Activated naive CD4-positive, alpha-beta T cell treated with anti-CD3 and anti-CD28 coated beads, Interleukin-2, amount 10 ng/mL, durations not matched to agents 7 days and 5 days (primary cell): ENCODE measurements at regions not wholly inside any gene's neighbourhood (a gene's known extent, or its start where the extent isn't known, plus 50 kb on each side); places are given as distances from the start of the nearest gene placed in this dataset.
"Not testable (repeated sequence)": the region's sequence is repeated elsewhere in the genome, so short reads cannot be mapped to it uniquely, and the experiment has no call there.

Source experiments
- CTCF ChIA-PET: fragments of 350-600 bp; sonication (Branson Sonifier 250); formaldehyde crosslinking; loops from one replicate; lab custom pipeline; 2021; ENCODE audit warnings: antibody characterized with exemption; lab: Charles Lee
- DNase-seq: peaks from one replicate; pipeline ENCODE4 v3.0.0-alpha.2; 2020
- H3K27ac Mint-ChIP-seq: one replicate; pipeline ENCODE4 v1.8.0; 2021; ENCODE audit warnings: mild to moderate bottlenecking, moderate library complexity, mixed read lengths
- H3K27me3 Mint-ChIP-seq: one replicate; pipeline ENCODE4 v1.8.0; 2021; ENCODE audit warnings: mild to moderate bottlenecking, mixed read lengths
- H3K36me3 Mint-ChIP-seq: one replicate; pipeline ENCODE4 v1.8.0; 2021; ENCODE audit warnings: mixed read lengths
- H3K4me1 Mint-ChIP-seq: one replicate; pipeline ENCODE4 v1.8.0; 2021; ENCODE audit warnings: mixed read lengths
- H3K4me3 Mint-ChIP-seq: one replicate; pipeline ENCODE4 v1.8.0; 2021; ENCODE audit warnings: mild to moderate bottlenecking, moderate library complexity, mixed read lengths
- H3K9me3 Mint-ChIP-seq: one replicate; pipeline ENCODE4 v1.8.0; 2021; ENCODE audit warnings: mixed read lengths

DNA sequence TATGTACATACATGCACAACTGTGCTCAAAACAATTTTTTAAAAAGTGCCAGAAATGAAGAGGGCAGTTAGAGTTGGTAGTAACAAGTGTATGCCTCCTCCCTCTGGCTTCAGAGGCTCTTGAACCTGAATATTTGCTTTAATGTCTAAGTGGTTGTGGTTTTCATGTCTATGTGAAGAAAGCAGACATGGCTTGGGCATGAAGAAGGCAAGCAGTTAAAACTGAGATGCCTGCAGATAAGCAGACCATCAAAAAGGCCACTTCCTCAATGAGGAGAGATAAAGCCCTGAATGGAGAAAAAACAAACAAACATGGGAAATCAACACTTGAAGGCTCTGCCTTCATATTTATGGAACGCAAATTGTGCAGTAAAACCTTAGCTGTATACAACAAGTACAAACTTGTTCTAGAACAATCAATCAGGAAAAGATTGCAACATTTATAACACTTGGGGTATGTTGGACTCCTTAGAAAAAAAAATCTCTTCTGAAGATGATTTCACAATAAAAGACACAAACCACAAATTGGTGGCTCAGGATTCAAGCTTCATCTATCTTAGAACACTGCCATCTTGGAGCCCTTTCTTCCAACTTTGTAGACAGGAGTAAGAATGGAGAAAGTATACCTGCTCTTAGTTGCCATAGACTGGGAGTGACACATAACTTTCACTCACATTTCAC lies 52.7 kb upstream of the PLA2G4A start:
- H3K4me1 Mint-ChIP-seq, result no peaks in the 10 kb centered on the region
- no peaks in the 10 kb centered on the region for H3K27me3 Mint-ChIP-seq
- H3K27ac Mint-ChIP-seq, result no peak overlapping the region
- no peaks in the 10 kb centered on the region for H3K36me3 Mint-ChIP-seq
- CTCF ChIA-PET, result interaction anchor here (0.5 kb wide), 1 partner anchor 97 kb away, joined by 3 read pairs; no protein-coding TSS in a partner anchor
- no peaks in the 10 kb centered on the region for H3K9me3 Mint-ChIP-seq
- no peak overlapping the region for H3K4me3 Mint-ChIP-seq
- no peak for DNase-seq

DNA sequence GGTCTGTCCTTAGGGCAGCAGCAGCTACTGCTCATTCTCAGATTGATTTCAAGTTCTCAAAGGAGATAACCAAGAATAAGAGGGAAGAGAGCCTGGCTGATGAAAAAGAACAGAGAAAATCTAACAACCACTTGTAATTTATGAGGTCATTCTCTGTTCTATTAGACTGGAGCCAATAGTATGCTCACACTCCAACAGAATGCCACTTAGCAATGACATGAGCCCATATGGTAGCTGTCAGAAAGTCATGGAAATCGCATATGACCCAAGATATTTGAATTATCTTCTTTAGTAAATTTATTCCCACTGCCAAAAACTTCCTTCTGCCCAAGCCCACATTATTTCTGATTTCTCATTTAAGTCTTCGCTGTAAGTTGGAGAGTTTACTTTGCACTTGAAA lies 53.7 kb upstream of the PLA2G4A start:
- Mint-ChIP-seq H3K27me3 (no peaks in the 10 kb centered on the region), H3K9me3 (no peaks in the 10 kb centered on the region), H3K36me3 (no peaks in the 10 kb centered on the region), H3K4me3 (no peak overlapping the region), H3K4me1 (no peaks in the 10 kb centered on the region), H3K27ac (no peak overlapping the region)
- no peak for DNase-seq
- CTCF ChIA-PET, result no interaction called here

DNA sequence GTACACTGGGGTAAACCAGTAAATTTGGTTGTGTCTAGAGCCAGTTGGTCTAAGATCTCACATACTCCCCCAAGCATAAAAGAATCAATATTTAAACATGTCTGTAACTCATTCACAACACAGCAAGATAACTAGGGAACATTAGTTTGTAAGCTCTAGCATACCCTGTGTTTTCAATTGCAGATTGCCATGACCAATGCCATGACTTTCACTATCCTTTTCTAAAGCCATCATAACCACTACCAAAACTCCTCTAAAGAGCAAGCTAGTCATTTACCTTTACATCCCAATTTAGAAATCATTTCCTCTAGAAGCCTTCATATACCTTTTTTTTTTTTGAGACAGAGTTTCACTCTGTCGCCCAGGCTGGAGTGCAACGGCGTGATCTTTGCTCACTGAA lies 56.5 kb upstream of the PLA2G4A start:
- DNase-seq, result no peak
- no peaks in the 10 kb centered on the region for H3K4me1 Mint-ChIP-seq
- no peaks in the 10 kb centered on the region for H3K9me3 Mint-ChIP-seq
- CTCF ChIA-PET, result no interaction called here
- H3K36me3 Mint-ChIP-seq, result no peaks in the 10 kb centered on the region
- H3K27ac Mint-ChIP-seq, result no peak overlapping the region
- no peak overlapping the region for H3K4me3 Mint-ChIP-seq
- no peaks in the 10 kb centered on the region for H3K27me3 Mint-ChIP-seq

DNA sequence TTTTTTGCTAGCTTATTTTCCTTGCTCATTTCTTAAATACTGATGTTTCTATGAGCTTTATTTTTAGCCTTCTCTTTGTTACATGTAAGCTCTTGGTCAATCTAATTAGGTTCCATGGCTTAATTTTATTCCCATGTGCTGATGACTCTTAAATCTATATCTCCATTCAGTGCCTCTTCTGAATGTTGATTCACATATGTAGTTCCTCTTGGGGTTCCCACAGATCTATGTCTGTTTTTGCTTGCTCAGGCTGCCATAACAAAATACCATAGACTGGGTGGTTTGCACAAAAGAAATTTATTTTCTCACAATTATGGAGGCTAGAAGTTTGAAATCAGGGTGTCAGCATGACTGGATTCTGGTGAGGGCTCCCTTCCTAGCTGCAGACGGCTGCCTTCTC lies 58.3 kb upstream of the PLA2G4A start:
- Mint-ChIP-seq H3K4me3 (no peak overlapping the region), H3K4me1 (no peaks in the 10 kb centered on the region), H3K36me3 (no peaks in the 10 kb centered on the region), H3K27ac (no peak overlapping the region), H3K9me3 (no peaks in the 10 kb centered on the region), H3K27me3 (no peaks in the 10 kb centered on the region)
- no peak for DNase-seq
- CTCF ChIA-PET, result interaction anchor here (1.0 kb wide), 1 partner anchor 47 kb away, joined by 4 read pairs; no protein-coding TSS in a partner anchor

DNA sequence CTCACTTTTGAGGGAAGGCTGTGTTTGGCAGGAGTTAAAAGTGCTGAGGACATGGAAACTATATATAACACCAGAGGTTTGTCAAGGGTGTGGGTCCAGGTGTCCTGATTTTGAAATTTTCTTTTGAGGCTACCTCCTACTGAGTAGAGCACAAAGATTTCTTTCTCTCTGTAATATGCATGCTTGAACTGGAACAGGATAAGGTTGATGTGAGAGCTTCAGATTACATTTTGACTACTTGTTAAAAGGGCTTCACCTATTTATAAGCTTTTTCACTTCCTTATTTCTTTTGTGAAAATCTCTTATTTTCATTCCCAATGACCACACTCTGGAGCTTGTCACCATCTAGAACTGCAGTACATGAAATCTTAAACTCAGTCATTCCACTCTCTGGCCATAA lies 59.8 kb upstream of the PLA2G4A start:
- no peaks in the 10 kb centered on the region for H3K4me1 Mint-ChIP-seq
- no peaks in the 10 kb centered on the region for H3K36me3 Mint-ChIP-seq
- no peaks in the 10 kb centered on the region for H3K9me3 Mint-ChIP-seq
- DNase-seq, result no peak
- H3K27me3 Mint-ChIP-seq, result no peaks in the 10 kb centered on the region
- H3K27ac Mint-ChIP-seq, result no peak overlapping the region
- H3K4me3 Mint-ChIP-seq, result no peak overlapping the region
- CTCF ChIA-PET, result no interaction called here

DNA sequence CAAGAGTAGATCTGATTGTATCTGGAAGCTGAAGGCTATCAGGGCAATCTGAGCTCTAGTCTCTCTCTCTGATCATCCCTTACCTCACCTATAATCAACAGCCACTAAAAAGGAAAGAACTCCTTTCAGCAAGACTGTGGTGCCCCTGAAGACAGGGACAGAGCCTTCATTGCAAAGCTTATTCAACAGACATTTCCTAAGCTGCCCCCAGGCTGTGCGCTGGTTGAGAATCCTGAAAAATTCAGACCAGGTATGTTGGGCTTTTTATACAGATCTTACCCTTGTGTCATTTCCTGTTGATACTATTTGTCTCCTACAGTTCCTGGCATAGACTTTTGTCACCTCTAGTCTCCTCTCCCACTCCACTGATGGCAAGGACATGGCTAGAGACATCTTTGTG lies 63.3 kb upstream of the PLA2G4A start:
- Mint-ChIP-seq H3K4me1 (no peaks in the 10 kb centered on the region), H3K9me3 (no peaks in the 10 kb centered on the region), H3K27me3 (no peaks in the 10 kb centered on the region), H3K4me3 (no peak overlapping the region), H3K27ac (no peak overlapping the region), H3K36me3 (no peaks in the 10 kb centered on the region)
- DNase-seq, result no peak
- CTCF ChIA-PET, result no interaction called here

DNA sequence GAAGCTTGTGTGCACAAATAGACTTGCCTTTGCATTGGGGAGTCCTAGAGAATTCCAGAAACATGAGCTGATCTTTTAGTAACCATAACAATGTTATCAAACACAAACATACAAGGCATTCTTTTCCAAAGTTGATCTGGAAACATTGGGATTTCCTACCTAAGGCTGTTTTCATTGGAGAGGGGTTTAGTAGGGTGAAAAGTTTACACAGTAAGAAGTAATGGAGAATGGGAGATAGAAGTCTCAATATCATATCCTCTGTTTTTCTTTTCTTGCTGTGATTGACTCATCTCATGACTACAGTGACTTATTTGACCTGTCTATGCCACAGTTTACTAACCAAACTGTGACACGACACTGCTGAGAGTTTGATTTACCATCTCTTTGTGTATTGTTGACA lies 65.6 kb upstream of the PLA2G4A start:
- Mint-ChIP-seq H3K4me3 (no peak overlapping the region), H3K9me3 (no peaks in the 10 kb centered on the region), H3K27me3 (no peaks in the 10 kb centered on the region), H3K36me3 (no peaks in the 10 kb centered on the region), H3K4me1 (no peaks in the 10 kb centered on the region), H3K27ac (no peak overlapping the region)
- DNase-seq, result no peak
- CTCF ChIA-PET, result no interaction called here

DNA sequence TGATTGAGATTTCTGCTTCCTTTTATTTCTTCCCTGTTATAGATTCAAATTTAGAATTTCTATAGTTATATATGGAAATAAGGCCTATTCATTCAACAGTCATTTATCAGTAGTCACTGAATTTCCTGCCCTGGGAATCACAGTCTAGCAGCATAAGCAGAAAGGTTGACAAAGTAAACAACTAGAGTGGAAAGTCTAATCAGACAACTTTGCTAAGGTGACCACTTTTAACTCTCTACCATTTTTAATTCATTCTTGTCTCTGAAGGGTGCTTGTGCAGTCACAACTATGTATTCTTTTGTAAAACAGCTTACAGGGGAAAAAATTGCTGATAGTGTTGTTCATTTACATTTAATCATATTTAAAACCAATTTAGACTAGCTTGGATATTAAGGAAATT lies 66.1 kb upstream of the PLA2G4A start:
- DNase-seq, result no peak
- Mint-ChIP-seq H3K27ac (no peak overlapping the region), H3K4me1 (no peaks in the 10 kb centered on the region), H3K4me3 (no peak overlapping the region), H3K9me3 (no peaks in the 10 kb centered on the region), H3K36me3 (no peaks in the 10 kb centered on the region), H3K27me3 (no peaks in the 10 kb centered on the region)
- CTCF ChIA-PET, result no interaction called here

DNA sequence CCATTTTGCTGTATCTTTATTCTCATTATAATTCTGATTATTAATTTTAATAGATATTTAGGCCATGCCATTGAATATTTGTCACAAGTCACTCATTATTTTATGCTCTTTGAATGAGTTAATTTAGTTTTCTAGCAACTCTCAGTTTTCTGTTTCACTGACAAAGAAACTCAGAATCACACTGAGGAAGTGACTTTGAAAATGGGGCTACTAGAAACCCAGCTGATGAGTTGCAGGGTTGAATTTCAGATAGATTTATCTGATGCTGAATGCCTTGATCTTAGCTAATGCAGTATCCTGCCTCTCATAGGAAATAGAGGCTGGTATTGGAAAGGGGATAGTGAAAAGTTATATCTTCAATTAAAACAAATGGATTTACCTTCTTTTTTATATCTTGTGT lies 67.4 kb upstream of the PLA2G4A start:
- no peaks in the 10 kb centered on the region for H3K27me3 Mint-ChIP-seq
- no peak overlapping the region for H3K27ac Mint-ChIP-seq
- H3K9me3 Mint-ChIP-seq, result no peaks in the 10 kb centered on the region
- CTCF ChIA-PET, result no interaction called here
- no peak overlapping the region for H3K4me3 Mint-ChIP-seq
- no peaks in the 10 kb centered on the region for H3K36me3 Mint-ChIP-seq
- H3K4me1 Mint-ChIP-seq, result no peaks in the 10 kb centered on the region
- DNase-seq, result no peak

DNA sequence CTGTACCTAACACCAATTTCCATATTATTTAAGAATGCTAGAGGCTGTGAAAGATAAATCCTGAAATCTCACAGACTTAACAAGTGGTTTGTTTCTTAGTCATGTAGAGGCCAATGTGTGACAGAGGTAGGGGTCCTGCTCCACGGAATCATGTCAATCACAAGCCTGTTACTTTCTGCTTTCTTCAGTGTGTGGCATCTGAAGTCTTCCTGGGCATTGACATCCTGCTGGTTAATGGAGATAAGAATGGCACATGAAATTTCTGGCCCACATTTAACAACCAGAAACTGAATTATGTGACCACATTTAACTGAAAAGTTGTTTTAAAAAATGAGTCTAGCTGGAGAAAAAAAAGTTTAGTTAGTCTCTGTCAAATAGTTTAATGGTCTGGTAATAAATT lies 68.3 kb upstream of the PLA2G4A start:
- no peaks in the 10 kb centered on the region for H3K27me3 Mint-ChIP-seq
- H3K4me3 Mint-ChIP-seq, result no peak overlapping the region
- CTCF ChIA-PET, result interaction anchor here (0.7 to 1.1 kb wide), 2 partner anchors 33 to 37 kb away, joined by 3 read pairs; no protein-coding TSS in a partner anchor
- H3K4me1 Mint-ChIP-seq, result no peaks in the 10 kb centered on the region
- H3K36me3 Mint-ChIP-seq, result no peaks in the 10 kb centered on the region
- H3K9me3 Mint-ChIP-seq, result no peaks in the 10 kb centered on the region
- H3K27ac Mint-ChIP-seq, result no peak overlapping the region
- DNase-seq, result no peak

DNA sequence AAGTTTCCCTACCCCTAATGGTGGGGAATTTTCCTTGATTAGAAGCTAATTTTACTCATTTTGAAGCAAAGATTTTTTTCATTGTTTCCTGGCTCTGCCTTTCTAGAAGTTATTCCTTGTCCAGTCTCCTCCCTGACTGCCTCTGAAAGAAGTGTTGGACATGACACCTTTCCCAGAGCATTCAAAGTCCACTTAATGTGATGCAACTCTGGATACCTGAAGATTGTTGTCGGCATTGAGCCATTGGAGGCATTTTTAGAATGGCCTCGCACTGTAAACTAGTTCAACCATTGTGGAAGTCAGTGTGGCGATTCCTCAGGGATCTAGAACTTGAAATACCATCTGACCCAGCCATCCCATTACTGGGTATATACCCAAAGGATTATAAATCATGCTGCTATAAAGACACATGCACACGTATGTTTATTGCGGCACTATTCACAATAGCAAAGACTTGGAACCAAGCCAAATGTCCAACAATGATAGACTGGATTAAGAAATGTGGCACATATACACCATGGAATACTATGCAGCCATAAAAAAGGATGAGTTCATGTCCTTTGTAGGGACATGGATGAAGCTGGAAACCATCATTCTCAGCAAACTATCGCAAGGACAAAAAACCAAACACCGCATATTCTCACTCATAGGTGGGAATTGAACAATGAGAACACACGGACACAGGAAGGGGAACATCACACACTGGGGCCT lies 69.7 kb upstream of the PLA2G4A start:
- CTCF ChIA-PET, DNase-seq, H3K36me3 Mint-ChIP-seq, H3K27ac Mint-ChIP-seq, H3K4me3 Mint-ChIP-seq, H3K27me3 Mint-ChIP-seq, H3K9me3 Mint-ChIP-seq, H3K4me1 Mint-ChIP-seq: not testable (repeated sequence)

DNA sequence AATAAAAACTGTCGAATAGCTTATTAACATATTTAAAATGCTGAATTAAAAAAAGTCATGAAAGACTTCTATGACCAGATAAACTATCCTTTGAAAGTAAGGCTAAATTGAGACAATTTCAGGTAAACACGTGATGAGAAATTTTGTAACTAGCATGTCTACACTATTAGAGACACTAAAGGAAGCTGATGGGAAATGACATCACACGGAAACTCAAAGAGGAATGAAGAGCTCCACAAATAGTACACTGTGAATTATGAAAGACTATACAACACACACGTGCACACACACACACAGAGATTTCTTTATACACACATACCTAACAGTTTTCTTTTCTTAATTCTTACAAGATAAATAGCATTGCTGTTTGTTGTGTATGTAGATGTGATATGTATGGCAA lies 70.9 kb upstream of the PLA2G4A start:
- Mint-ChIP-seq H3K4me3 (no peak overlapping the region), H3K27ac (no peak overlapping the region), H3K9me3 (no peaks in the 10 kb centered on the region), H3K4me1 (no peaks in the 10 kb centered on the region), H3K27me3 (no peaks in the 10 kb centered on the region), H3K36me3 (no peaks in the 10 kb centered on the region)
- CTCF ChIA-PET, result interaction anchor here (1.2 kb wide), 1 partner anchor 20 kb away, joined by 3 read pairs; no protein-coding TSS in a partner anchor
- no peak for DNase-seq

DNA sequence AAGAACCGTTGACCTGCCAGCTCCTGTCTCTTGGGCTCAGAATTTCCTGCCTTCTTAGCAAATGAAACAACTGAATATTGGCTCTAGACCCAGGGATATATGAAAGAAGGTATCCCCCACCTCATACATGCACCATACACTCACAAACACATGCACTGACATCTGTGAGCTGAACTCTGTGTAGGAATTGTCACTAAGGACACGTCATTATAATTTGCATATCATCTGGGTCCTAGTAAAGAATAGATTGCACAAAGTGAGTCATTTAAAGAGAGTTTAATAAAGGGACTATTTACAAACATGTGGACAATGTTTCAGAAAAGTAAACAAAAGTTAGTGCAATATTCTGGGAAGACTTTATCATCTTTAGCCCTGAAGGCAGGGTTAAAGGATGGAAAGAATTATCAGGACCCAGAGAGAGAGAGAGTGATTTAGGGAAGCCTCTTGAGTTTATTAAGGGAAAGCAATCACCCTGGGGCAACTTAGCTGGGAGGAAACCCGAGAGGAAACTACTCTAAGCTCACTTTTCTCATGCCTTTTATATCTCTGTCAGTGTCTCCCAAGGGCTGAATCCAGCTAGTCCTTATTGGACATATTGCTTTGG lies 74.1 kb upstream of the PLA2G4A start:
- CTCF ChIA-PET, result no interaction called here
- H3K27me3 Mint-ChIP-seq, result no peaks in the 10 kb centered on the region

DNA sequence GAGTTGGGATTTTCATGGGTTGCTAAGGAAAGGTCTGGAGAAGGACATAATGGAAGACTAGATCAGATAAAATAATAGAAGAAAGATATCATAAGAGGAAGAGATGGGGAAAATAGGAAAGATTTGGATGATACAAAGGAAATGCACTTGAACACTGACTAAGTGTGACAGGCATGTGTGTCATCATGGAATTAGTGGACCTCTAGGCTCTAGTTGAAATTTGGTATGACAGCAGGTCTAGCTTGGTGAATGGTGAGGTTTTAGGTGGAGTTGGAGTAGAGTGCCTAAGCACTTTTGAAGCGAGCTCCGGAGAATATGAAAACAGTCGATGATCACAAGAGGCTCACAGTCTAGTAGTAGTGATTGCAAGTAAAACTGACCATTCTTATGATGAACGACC lies 73.0 kb upstream of the PTGS2 start:
- H3K4me1 Mint-ChIP-seq, result no peaks in the 10 kb centered on the region
- H3K4me3 Mint-ChIP-seq, result no peak overlapping the region
- no peaks in the 10 kb centered on the region for H3K27me3 Mint-ChIP-seq
- no peak overlapping the region for H3K27ac Mint-ChIP-seq
- DNase-seq, result no peak
- CTCF ChIA-PET, result no interaction called here
- H3K9me3 Mint-ChIP-seq, result no peaks in the 10 kb centered on the region
- no peaks in the 10 kb centered on the region for H3K36me3 Mint-ChIP-seq

More for the DNA sequence above, 74.1 kb upstream of the PLA2G4A start:
- Mint-ChIP-seq H3K9me3 (no peaks in the 10 kb centered on the region), H3K36me3 (no peaks in the 10 kb centered on the region), H3K4me3 (no peak overlapping the region), H3K4me1 (no peaks in the 10 kb centered on the region), H3K27ac (no peak overlapping the region)
- no peak for DNase-seq

DNA sequence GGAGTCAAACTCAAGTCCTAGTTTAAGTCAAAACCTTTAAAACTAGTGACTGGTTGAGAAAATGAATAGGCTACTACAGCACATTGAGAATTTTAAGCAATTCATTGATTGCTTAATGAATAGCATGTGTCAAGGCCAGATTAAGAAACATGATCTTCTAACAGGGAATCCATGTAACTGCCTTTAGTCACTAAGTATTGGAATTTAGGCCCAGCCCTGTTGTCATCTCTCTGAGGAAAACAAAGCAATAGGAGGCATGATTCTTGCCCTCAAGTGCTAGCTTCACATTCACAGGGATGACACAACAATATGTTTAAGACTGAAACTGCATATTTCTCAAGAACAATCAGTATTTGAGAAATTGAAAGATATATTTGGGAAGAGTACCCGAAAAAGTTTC lies 70.0 kb upstream of the PTGS2 start:
- Mint-ChIP-seq H3K27ac (no peak overlapping the region), H3K27me3 (no peaks in the 10 kb centered on the region), H3K9me3 (peaks cover 11% of the 10 kb centered on the region), H3K4me3 (no peak overlapping the region), H3K4me1 (no peaks in the 10 kb centered on the region), H3K36me3 (no peaks in the 10 kb centered on the region)
- no peak for DNase-seq
- CTCF ChIA-PET, result no interaction called here
